Hepatocyte (in vitro differentiated cells): ENCODE measurements at regions not wholly inside any gene's neighbourhood (a gene's known extent, or its start where the extent isn't known, plus 50 kb on each side); places are given as distances from the start of the nearest gene placed in this dataset.
"Not testable (repeated sequence)": the region's sequence is repeated elsewhere in the genome, so short reads cannot be mapped to it uniquely, and the experiment has no call there.

Source experiments
- DNase-seq: peaks from one replicate; pipeline ENCODE4 v3.0.0-alpha.2; 2016; ENCODE audit warnings: low spot score
- H2AFZ ChIP-seq: fragments of 200-600 bp; sonication (generic); 2 replicates; pipeline ENCODE4 v1.6.0; 2016; ENCODE audit warnings: antibody characterized with exemption, mild to moderate bottlenecking
- H3K27ac ChIP-seq: fragments of 200-600 bp; sonication (generic); 2 replicates; pipeline ENCODE4 v1.5.1; 2016; ENCODE audit warnings: mild to moderate bottlenecking
- H3K27me3 ChIP-seq: fragments of 200-600 bp; sonication (generic); 2 replicates; pipeline ENCODE4 v1.6.1; 2016
- H3K36me3 ChIP-seq: fragments of 200-600 bp; sonication (generic); replicated peaks from 2 replicates; pipeline ENCODE4 v1.5.1; 2016; ENCODE audit warnings: low read depth; ENCODE audit not compliant: insufficient read depth
- H3K4me1 ChIP-seq: fragments of 200-600 bp; sonication (generic); 2 replicates; pipeline ENCODE4 v1.5.1; 2016; ENCODE audit warnings: mild to moderate bottlenecking, moderate library complexity; ENCODE audit not compliant: insufficient read depth
- H3K4me2 ChIP-seq: fragments of 200-600 bp; sonication (generic); 2 replicates; pipeline ENCODE4 v1.6.0; 2016
- H3K4me3 ChIP-seq: fragments of 200-600 bp; sonication (generic); 2 replicates; pipeline ENCODE4 v1.5.1; 2016; ENCODE audit warnings: mild to moderate bottlenecking
- H3K79me2 ChIP-seq: fragments of 200-600 bp; sonication (generic); 2 replicates; pipeline ENCODE4 v1.6.0; 2017; ENCODE audit warnings: mild to moderate bottlenecking
- H3K9me2 ChIP-seq: fragments of 200-600 bp; sonication (generic); replicated peaks from 2 replicates; pipeline ENCODE4 v1.6.0; 2017; ENCODE audit warnings: mild to moderate bottlenecking; ENCODE audit not compliant: insufficient read depth
- H3K9me3 ChIP-seq: fragments of 200-600 bp; sonication (generic); 2 replicates; pipeline ENCODE4 v1.5.1; 2016; ENCODE audit warnings: low read depth, mild to moderate bottlenecking
- H4K20me1 ChIP-seq: fragments of 200-600 bp; sonication (generic); 2 replicates; pipeline ENCODE4 v1.6.0; 2016; ENCODE audit warnings: mild to moderate bottlenecking; ENCODE audit not compliant: insufficient read depth, poor library complexity, severe bottlenecking
- EZH2 ChIP-seq: fragments of 200-600 bp; sonication (generic); IDR thresholded peaks from 2 replicates; pipeline ENCODE4 v1.6.1; 2016; ENCODE audit warnings: antibody characterized with exemption, mild to moderate bottlenecking, borderline replicate concordance
- EZH2phosphoT487 ChIP-seq: fragments of 200-600 bp; sonication (generic); IDR thresholded peaks from one replicate; pipeline ENCODE4 v1.6.1; 2018; ENCODE audit warnings: antibody characterized with exemption, mild to moderate bottlenecking, low read depth, moderate library complexity; ENCODE audit not compliant: unreplicated experiment, severe bottlenecking
- WGBS: methylation state at CpG from one replicate; pipeline ENCODE4 v1.1.6; 2016; ENCODE audit warnings: low lambda C conversion rate; ENCODE audit errors: missing lambda C conversion rate; 5-methylcytosine and 5-hydroxymethylcytosine counted together
- TF ChIP-seq, protein P1 (sequence below): fragments of 200-600 bp; sonication (generic); IDR thresholded peaks from 2 replicates; pipeline ENCODE4 v1.5.1; 2016; ENCODE audit warnings: antibody characterized with exemption, mild to moderate bottlenecking; ENCODE audit not compliant: poor library complexity

- Histone ChIP-seq H3K36me3 (no peaks in the 10 kb centered on the region), H4K20me1 (no peaks in the 10 kb centered on the region), H3K9me2 (no peaks in the 10 kb centered on the region), H3K27me3 (no peaks in the 10 kb centered on the region), H3K79me2 (no peaks in the 10 kb centered on the region), H3K9me3 (no peaks in the 10 kb centered on the region), H3K27ac (no peak overlapping the region), H3K4me1 (no peaks in the 10 kb centered on the region), H3K4me2 (no peak overlapping the region), H2AFZ (no peak overlapping the region), H3K4me3 (no peak overlapping the region)
- 82% methylated on average over 2 of the region's 2 CpGs for WGBS
- TF ChIP-seq, protein P1, sequence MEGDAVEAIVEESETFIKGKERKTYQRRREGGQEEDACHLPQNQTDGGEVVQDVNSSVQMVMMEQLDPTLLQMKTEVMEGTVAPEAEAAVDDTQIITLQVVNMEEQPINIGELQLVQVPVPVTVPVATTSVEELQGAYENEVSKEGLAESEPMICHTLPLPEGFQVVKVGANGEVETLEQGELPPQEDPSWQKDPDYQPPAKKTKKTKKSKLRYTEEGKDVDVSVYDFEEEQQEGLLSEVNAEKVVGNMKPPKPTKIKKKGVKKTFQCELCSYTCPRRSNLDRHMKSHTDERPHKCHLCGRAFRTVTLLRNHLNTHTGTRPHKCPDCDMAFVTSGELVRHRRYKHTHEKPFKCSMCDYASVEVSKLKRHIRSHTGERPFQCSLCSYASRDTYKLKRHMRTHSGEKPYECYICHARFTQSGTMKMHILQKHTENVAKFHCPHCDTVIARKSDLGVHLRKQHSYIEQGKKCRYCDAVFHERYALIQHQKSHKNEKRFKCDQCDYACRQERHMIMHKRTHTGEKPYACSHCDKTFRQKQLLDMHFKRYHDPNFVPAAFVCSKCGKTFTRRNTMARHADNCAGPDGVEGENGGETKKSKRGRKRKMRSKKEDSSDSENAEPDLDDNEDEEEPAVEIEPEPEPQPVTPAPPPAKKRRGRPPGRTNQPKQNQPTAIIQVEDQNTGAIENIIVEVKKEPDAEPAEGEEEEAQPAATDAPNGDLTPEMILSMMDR = no peak
- no peak for TF ChIP-seq EZH2
- TF ChIP-seq EZH2phosphoT487 = no peak
- no peak for DNase-seq
These were observed 453.9 kb upstream of the DDX18 start for GRCh38 chr2:117360586-117360985.

- no peak for DNase-seq
- Histone ChIP-seq H3K4me1 (no peaks in the 10 kb centered on the region), H3K79me2 (no peaks in the 10 kb centered on the region), H2AFZ (no peak overlapping the region), H3K36me3 (no peaks in the 10 kb centered on the region), H3K27me3 (no peaks in the 10 kb centered on the region), H3K27ac (no peak overlapping the region), H3K9me2 (no peaks in the 10 kb centered on the region), H3K4me3 (no peak overlapping the region), H4K20me1 (no peaks in the 10 kb centered on the region), H3K9me3 (no peaks in the 10 kb centered on the region), H3K4me2 (no peak overlapping the region)
- TF ChIP-seq EZH2phosphoT487 (no peak), EZH2 (no peak)
- TF ChIP-seq, protein P1 = no peak
- 62% methylated on average over 4 of the region's 4 CpGs for WGBS
These were observed 435.8 kb upstream of the DDX18 start for GRCh38 chr2:117378653-117379052.

DNA sequence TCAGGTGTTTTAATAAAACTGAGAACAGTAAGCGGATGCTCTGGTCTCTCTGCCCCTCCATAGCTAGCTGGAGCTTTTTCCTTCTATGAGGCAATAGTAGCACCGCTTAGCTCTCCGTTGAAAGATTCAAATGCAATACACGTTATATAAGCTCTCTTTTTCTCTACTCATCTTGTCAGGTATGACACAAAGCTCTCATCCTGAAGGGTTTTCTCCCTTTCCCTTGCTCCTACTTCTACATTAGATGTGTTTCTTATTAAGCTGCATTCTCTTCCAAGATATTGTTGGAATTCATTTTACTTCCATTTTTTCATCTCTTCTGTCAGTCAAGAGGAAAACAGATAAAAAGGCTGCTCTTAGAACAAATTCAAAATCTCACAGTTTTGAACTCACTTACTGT lies 434.6 kb upstream of the DDX18 start:
- Histone ChIP-seq H3K9me2 (no peaks in the 10 kb centered on the region), H3K27ac (no peak overlapping the region), H3K4me1 (no peaks in the 10 kb centered on the region), H3K36me3 (no peaks in the 10 kb centered on the region), H3K27me3 (no peaks in the 10 kb centered on the region), H4K20me1 (no peaks in the 10 kb centered on the region), H2AFZ (no peak overlapping the region), H3K4me2 (no peak overlapping the region), H3K4me3 (no peak overlapping the region), H3K79me2 (no peaks in the 10 kb centered on the region), H3K9me3 (no peaks in the 10 kb centered on the region)
- 89% methylated on average over 4 of the region's 4 CpGs for WGBS
- no peak for DNase-seq
- TF ChIP-seq, protein P1 = no peak
- TF ChIP-seq EZH2phosphoT487 (no peak), EZH2 (no peak)

DNA sequence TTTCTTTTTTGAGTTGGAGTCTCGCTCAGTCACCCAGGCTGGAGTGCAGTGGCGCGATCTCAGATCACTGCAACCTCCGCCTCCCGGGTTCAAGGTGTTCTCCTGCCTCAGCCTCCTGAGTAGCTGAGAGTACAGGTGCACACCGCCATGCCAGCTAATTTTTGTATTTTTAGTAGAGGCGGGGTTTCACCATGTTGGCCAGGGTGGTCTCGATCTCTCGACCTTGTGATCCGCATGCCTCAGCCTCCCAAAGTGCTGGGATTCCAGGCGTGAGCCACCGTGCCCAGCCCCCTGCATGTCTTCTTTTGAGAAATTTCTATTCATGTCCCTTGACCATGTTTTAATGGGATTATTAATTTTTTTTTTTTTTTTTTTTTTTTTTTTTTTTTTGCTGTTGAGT lies 430.5 kb upstream of the DDX18 start:
- not testable (repeated sequence) for H3K9me3 ChIP-seq, H2AFZ ChIP-seq, H3K27me3 ChIP-seq, H3K79me2 ChIP-seq, DNase-seq, H3K4me2 ChIP-seq, H3K4me1 ChIP-seq, H3K36me3 ChIP-seq, H3K4me3 ChIP-seq, H3K9me2 ChIP-seq, H3K27ac ChIP-seq, H4K20me1 ChIP-seq
- 96% methylated on average over 12 of the region's 12 CpGs for WGBS
